ENCODE measurements at regions not wholly inside any gene's neighbourhood (a gene's known extent, or its start where the extent isn't known, plus 50 kb on each side); places are given as distances from the start of the nearest gene placed in this dataset.
"Not testable (repeated sequence)": the region's sequence is repeated elsewhere in the genome, so short reads cannot be mapped to it uniquely, and the experiment has no call there.

- Mint-ChIP-seq H3K4me3 (no peak overlapping the region), H3K27ac (no peak overlapping the region), H3K9me3 (peaks cover 43% of the 10 kb centered on the region), H3K36me3 (ENCODE audit: low read depth) (no peaks in the 10 kb centered on the region), H3K27me3 (ENCODE audit: low read depth, poor library complexity) (peaks cover 7% of the 10 kb centered on the region), H3K4me1 (peaks cover 8% of the 10 kb centered on the region)
- DNase-seq = no peak
- TF ChIP-seq, protein P1, sequence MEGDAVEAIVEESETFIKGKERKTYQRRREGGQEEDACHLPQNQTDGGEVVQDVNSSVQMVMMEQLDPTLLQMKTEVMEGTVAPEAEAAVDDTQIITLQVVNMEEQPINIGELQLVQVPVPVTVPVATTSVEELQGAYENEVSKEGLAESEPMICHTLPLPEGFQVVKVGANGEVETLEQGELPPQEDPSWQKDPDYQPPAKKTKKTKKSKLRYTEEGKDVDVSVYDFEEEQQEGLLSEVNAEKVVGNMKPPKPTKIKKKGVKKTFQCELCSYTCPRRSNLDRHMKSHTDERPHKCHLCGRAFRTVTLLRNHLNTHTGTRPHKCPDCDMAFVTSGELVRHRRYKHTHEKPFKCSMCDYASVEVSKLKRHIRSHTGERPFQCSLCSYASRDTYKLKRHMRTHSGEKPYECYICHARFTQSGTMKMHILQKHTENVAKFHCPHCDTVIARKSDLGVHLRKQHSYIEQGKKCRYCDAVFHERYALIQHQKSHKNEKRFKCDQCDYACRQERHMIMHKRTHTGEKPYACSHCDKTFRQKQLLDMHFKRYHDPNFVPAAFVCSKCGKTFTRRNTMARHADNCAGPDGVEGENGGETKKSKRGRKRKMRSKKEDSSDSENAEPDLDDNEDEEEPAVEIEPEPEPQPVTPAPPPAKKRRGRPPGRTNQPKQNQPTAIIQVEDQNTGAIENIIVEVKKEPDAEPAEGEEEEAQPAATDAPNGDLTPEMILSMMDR (IDR thresholded peaks at IDR 0.05) = no peak
These were observed 465.9 kb downstream of the MID1IP1 start for GRCh38 chrX:39267176-39267575.

GRCh38 chrX:39268207-39268606 is 466.9 kb downstream of the MID1IP1 start:
- Mint-ChIP-seq H3K9me3 (peaks cover 53% of the 10 kb centered on the region), H3K27ac (no peak overlapping the region)

DNA sequence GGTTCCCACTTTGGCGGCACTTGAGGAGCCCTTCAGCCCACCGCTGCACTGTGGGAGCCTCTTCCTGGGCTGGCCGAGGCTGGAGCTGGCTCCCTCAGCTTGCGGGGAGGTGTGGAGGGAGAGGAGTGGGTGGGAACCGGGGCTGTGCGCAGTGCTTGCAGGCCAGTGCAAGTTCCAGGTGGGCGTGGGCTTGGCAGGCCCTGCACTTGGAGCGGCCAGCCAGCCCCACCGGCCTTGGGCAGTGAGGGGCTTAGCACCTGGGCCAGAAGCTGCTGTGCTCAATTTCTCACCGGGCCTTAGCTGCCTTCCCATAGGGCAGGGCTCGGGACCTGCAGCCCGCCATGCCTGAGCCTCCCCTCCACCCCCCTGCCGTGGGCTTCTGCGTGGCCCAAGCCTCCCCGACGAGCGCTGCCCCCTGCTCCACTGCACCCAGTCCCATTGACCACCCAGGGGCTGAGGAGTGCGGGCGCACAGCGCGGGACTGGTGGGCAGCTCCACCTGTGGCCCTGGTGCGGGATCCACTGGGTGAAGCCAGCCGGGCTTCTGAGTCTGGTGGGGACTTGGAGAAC is 474.3 kb downstream of the MID1IP1 start:
- Mint-ChIP-seq H3K4me1 (no peaks in the 10 kb centered on the region), H3K9me3 (peaks cover 77% of the 10 kb centered on the region), H3K4me3 (no peak overlapping the region), H3K36me3 (ENCODE audit: low read depth) (peaks cover 11% of the 10 kb centered on the region), H3K27ac (no peak overlapping the region), H3K27me3 (ENCODE audit: low read depth, poor library complexity) (peaks cover 9% of the 10 kb centered on the region)
- TF ChIP-seq, protein P1 (IDR thresholded peaks at IDR 0.05) = no peak
- no peak for DNase-seq

More at GRCh38 chrX:39268207-39268606, 466.9 kb downstream of the MID1IP1 start:
- no peak overlapping the region for H3K4me3 Mint-ChIP-seq
- no peak for DNase-seq
- peaks cover 12% of the 10 kb centered on the region for H3K27me3 Mint-ChIP-seq (ENCODE audit: low read depth, poor library complexity)
- no peaks in the 10 kb centered on the region for H3K36me3 Mint-ChIP-seq (ENCODE audit: low read depth)
- peaks cover 2% of the 10 kb centered on the region for H3K4me1 Mint-ChIP-seq
- TF ChIP-seq, protein P1 (IDR thresholded peaks at IDR 0.05) = no peak

DNA sequence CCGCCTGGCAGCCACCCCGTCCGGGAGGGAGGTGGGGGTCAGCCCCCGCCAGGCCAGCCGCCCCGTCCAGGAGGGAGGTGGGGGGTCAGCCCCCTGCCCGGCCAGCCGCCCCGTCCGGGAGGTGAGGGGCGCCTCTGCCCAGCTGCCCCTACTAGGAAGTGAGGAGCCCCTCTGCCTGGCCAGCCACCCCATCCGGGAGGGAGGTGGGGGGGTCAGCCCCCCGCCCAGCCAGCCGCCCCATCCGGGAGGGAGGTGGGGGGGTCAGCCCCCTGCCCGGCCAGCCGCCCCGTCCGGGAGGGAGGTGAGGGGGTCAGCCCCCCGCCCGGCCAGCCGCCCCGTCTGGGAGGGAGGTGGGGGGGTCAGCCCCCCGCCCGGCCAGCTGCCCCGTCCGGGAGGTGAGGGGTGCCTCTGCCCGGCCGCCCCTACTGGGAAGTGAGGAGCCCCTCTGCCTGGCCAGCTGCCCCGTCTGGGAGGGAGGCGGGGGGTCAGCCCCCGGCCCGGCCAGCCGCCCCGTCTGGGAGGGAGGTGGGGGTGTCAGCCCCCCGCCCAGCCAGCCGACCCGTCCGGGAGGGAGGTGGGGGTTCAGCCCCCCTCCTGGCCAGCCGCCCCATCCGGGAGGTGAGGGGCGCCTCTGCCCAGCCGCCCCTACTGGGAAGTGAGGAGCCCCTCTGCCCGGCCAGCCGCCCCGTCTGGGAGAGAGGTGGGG is 476.6 kb downstream of the MID1IP1 start:
- not testable (repeated sequence) for H3K27me3 Mint-ChIP-seq (ENCODE audit: low read depth, poor library complexity); H3K4me3 Mint-ChIP-seq

DNA sequence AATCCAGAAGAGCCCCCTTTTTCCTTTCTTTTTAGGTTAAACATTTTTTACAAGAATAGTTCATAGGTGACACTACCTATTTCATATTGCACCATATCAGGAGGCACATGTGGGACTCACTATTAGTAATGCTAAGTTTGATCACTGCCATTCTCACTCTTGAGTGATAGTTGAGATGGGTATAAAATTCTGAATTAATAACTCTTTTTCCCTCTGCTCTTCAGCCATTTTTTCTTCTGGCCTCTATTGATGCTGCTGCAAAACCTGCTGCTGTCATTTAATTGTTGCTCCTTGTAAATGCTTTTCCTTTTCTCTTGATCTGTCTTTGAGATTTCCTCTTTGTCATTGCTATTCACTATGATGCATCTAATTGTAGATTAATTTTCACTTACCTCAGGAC is 482.0 kb downstream of the MID1IP1 start:
- no peak for DNase-seq
- H3K36me3 Mint-ChIP-seq (ENCODE audit: low read depth) = peaks cover 12% of the 10 kb centered on the region
- peaks cover 64% of the 10 kb centered on the region for H3K9me3 Mint-ChIP-seq
- no peaks in the 10 kb centered on the region for H3K27me3 Mint-ChIP-seq (ENCODE audit: low read depth, poor library complexity)
- no peak overlapping the region for H3K27ac Mint-ChIP-seq
- TF ChIP-seq, protein P1 (IDR thresholded peaks at IDR 0.05) = no peak
- H3K4me3 Mint-ChIP-seq = no peak overlapping the region
- no peaks in the 10 kb centered on the region for H3K4me1 Mint-ChIP-seq

More for the DNA sequence above, 476.6 kb downstream of the MID1IP1 start:
- Mint-ChIP-seq H3K9me3 (peaks cover 79% of the 10 kb centered on the region), H3K36me3 (ENCODE audit: low read depth) (peaks cover 11% of the 10 kb centered on the region)
- not testable (repeated sequence) for H3K27ac Mint-ChIP-seq, DNase-seq, H3K4me1 Mint-ChIP-seq

DNA sequence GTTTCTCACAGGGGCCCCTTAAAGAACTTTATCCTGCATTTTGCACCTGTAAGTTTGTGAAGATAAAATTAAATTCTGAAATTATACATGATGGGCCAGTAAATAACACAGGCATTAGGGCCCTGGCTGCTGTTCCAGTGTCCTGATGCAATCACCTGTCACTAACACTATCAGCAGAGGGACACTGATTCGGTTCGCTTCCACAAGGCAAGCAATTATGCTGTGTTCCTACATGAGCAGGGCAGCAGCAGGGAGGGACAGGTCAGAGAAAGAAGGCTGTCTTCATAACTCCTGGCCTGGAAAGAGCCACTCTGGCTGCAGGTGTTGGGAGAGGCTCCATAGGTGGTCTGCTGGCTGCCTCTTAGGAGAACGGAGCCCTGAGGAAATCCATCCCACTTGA is 487.3 kb downstream of the MID1IP1 start:
- no peak overlapping the region for H3K4me3 Mint-ChIP-seq
- peaks cover 5% of the 10 kb centered on the region for H3K27me3 Mint-ChIP-seq (ENCODE audit: low read depth, poor library complexity)
- TF ChIP-seq, protein P1 (IDR thresholded peaks at IDR 0.05) = no peak
- peaks cover under 1% of the 10 kb centered on the region for H3K36me3 Mint-ChIP-seq (ENCODE audit: low read depth)
- no peak for DNase-seq
- peaks cover 41% of the 10 kb centered on the region for H3K9me3 Mint-ChIP-seq
- no peaks in the 10 kb centered on the region for H3K4me1 Mint-ChIP-seq
- no peak overlapping the region for H3K27ac Mint-ChIP-seq

Measured in nephron progenitor cell (in vitro differentiated cells).